ENCODE measurements at regions not wholly inside any gene's neighbourhood (a gene's known extent, or its start where the extent isn't known, plus 50 kb on each side); places are given as distances from the start of the nearest gene placed in this dataset.
A peak's percentile ranks its signal among the peaks of the same experiment; 100 is the strongest.
"Not testable (repeated sequence)": the region's sequence is repeated elsewhere in the genome, so short reads cannot be mapped to it uniquely, and the experiment has no call there.

DNA sequence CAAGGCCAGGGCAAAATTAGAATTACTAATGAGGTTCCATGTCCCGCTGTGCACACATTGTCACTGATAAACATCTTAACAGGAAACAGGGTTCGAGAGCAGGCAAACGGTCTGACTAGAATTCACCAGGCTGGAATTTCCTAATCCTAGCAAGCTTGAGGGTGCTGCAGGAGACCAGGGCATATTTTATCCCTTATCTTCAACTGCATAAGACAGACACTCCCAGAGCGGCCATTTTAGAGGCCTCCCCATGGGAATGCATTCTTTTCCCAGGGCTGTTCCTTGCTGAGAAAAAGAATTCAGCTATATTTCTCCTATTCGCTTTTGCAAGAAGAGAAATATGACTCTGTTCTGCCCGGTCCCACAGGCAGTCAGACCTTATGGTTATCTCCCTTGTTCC, 282.5 kb upstream of the TACR3 start:
- not testable (repeated sequence) for DNase-seq (ENCODE audit: low read depth in 4 of 4, low spot score in 3 of 4)

- no peak for DNase-seq (ENCODE audit: low read depth in 4 of 4, low spot score in 3 of 4)
Measured at GRCh38 chr4:103998756-103999155, 279.0 kb upstream of the TACR3 start.

DNA sequence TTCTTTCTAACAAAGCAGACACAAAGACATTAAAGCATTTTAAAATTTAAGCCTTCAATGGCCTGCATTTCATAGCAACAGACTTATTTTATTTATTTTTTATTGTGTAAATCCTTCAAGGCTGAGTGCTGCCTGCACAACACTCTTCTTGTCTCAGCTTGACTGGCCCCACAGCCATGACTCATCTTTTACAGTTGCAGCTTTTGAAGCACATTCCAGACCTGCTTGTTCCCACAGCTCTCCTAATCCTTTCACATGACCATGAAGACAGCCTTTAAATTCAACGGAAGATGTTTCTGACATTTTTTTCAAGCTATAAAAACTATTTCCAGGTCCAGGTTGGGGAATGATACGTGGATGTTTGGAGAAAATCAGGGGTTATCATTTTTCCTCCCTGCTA, 276.9 kb upstream of the TACR3 start:
- DNase-seq (ENCODE audit: low read depth in 4 of 4, low spot score in 3 of 4) = no peak

DNA sequence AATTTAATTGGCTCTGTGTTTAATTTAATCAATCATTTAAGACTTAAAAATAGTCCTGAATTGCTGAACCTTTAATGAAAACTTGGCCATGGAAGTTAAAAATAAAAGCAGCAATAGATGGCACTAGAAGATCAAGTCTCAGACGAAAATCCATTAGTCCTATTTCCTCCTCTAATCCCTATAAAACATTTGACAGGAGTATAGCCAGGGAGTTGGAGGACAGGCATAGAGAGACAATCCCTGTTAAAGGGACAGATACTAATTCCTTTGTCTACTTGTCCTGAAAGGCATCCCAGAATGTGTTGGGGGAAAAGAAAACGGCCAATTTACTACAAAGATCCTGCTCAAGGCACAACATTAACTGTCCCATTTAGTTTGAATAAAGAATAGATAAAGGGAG, 276.3 kb upstream of the TACR3 start:
- no peak for DNase-seq (ENCODE audit: low read depth in 4 of 4, low spot score in 3 of 4)

- DNase-seq (ENCODE audit: low read depth in 4 of 4, low spot score in 3 of 4) = no peak
Measured at GRCh38 chr4:103994059-103994458, 274.3 kb upstream of the TACR3 start.

DNA sequence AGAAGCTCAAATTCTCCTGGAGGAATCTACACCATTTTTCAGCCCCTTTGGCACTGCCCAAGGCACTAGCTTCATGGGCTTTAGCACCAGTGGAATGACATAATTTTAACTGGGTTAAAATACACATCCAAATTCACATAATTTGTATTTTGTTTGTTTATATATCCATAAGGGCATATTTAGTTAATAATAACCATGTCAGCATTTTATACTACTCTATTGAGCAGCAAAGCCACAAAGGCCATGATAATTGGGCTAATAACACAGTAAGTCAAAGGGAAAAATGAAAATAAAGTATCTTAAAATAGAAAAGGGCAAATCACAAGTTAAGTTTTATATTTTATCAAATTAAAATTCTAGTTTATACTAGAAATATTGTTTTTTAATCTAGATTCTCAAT, 262.7 kb upstream of the TACR3 start:
- no peak for DNase-seq (ENCODE audit: low read depth in 4 of 4, low spot score in 3 of 4)

GRCh38 chr4:103948244-103949018, 228.6 kb upstream of the TACR3 start:
- DNase-seq (ENCODE audit: low read depth in 4 of 4, low spot score in 3 of 4) = no peak

DNA sequence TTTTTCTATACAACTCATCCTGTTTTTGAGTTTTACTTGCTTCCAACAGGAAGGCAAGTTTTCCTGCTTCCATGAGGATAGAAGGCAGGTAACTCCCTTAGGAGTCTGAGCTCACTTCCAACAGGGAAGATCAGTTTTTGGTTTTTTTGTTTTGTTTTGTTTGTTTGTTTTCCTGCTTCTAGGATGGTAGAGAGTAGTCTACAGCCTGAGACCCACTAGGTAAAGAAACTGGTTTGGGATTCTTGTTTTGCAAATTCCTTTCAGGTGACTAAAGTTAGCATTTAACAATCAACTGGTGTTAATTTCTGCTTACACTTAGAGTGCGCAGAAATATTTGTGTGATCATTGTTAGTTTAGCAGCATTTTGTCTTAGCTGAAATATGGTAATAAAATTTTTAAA, 227.8 kb upstream of the TACR3 start:
- DNase-seq (ENCODE audit: low read depth in 4 of 4, low spot score in 3 of 4) = no peak

DNA sequence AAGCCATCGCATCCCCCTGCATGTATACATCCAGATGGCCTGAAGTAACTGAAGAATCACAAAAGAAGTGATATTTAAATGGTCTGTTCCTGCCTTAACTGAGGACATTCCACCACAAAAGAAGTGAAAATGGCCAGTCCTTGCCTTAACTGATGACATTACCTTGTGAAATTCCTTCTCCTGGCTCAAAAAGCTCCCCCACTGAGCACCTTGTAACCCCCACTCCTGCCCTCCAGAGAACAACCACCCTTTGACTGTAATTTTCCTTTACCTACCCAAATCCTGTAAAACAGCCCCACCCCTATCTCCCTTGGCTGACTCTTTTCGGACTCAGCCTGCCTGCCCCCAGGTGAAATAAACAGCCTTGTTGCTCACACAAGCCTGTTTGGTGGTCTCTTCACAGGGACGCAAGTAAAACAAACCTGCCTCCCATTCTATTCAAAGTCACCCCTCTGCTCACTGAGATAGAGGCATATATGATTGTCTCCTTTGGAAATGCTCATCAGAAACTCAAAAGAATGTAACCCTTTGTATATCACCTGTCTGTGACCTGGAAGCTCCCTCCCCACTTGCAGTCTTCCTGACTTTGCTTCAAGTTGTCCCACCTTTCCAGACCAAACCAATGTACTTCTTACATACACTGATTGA, 227.0 kb upstream of the TACR3 start:
- DNase-seq (ENCODE audit: low read depth in 4 of 4, low spot score in 3 of 4) = not testable (repeated sequence)

DNA sequence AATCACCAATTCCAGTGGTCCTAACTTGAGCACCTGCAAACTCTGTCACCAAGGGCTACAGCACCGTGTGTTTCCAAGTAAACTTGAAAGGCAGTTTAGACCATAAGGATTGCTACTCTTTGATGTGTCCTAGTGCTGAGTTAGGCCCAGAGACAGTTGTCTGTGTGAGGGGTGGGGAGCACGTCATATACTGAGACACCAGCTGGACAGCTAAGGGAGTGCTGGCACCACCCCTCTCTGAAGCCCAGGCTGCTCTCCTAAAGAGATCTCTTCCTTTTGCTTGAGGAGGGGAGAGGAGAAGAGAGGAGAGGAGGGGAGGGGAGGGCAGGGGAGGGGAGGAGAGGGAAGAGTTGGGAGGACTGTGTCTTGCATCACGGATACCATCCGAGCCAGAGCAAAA, 218.7 kb upstream of the TACR3 start:
- no peak for DNase-seq (ENCODE audit: low read depth in 4 of 4, low spot score in 3 of 4)

- DNase-seq (ENCODE audit: low read depth in 4 of 4, low spot score in 3 of 4) = no peak
Measured at GRCh38 chr4:103936653-103937145, 216.9 kb upstream of the TACR3 start.

- peak in 3 of 4 donors; percentile 12 to 19 (median 14) for DNase-seq (ENCODE audit: low read depth in 4 of 4, low spot score in 3 of 4)
Measured at GRCh38 chr4:103934178-103934789, 214.5 kb upstream of the TACR3 start.

GRCh38 chr4:103928370-103928769, 208.6 kb upstream of the TACR3 start:
- DNase-seq (ENCODE audit: low read depth in 4 of 4, low spot score in 3 of 4) = no peak

DNA sequence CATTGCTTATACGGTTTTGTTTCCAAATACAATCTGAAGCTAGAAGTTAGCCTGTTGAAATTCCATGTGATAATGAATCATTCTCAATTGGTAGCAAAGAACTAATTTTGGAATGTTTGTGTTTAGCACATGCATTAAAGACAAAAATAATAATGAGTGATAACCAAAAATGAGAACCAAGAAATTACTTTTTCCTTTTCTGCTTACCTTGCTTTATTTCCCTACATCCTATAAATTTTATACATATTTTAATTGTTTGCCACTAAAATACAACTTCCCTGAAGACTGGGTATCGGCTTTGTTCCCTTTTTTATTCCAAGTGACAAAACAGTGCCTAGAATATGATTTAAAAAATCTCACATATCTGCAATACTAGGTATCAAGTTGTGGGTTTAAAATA, 203.8 kb upstream of the TACR3 start:
- DNase-seq (ENCODE audit: low read depth in 4 of 4, low spot score in 3 of 4) = no peak

- DNase-seq (ENCODE audit: low read depth in 4 of 4, low spot score in 3 of 4) = no peak
Measured at GRCh38 chr4:103918214-103918613, 198.4 kb upstream of the TACR3 start.

- DNase-seq (ENCODE audit: low read depth in 4 of 4, low spot score in 3 of 4) = peak in 1 of 4 donors; percentile 2
Measured at GRCh38 chr4:103915224-103915869, 195.6 kb upstream of the TACR3 start.

GRCh38 chr4:103907414-103907813, 187.6 kb upstream of the TACR3 start:
- no peak for DNase-seq (ENCODE audit: low read depth in 4 of 4, low spot score in 3 of 4)

DNA sequence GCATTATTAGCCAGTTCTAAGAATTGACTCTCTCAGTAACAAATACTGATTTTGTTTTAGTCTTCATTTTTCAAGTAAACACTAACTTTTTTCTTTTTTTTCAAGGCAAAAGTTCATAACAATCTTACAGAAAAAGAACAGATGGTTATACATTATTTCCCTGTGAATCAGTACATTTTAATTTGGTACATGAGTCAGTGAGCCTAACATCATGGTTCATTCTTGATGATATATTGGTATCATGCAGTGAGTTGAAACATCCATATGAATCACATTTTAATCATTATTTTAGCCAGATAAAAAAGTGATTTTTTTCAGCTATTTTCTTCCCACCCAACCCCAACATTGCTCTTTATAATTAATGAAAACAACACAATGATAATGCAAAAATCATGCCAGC, 184.3 kb upstream of the TACR3 start:
- no peak for DNase-seq (ENCODE audit: low read depth in 4 of 4, low spot score in 3 of 4)

- no peak for DNase-seq (ENCODE audit: low read depth in 4 of 4, low spot score in 3 of 4)
Measured at GRCh38 chr4:103902730-103903129, 182.9 kb upstream of the TACR3 start.

DNA sequence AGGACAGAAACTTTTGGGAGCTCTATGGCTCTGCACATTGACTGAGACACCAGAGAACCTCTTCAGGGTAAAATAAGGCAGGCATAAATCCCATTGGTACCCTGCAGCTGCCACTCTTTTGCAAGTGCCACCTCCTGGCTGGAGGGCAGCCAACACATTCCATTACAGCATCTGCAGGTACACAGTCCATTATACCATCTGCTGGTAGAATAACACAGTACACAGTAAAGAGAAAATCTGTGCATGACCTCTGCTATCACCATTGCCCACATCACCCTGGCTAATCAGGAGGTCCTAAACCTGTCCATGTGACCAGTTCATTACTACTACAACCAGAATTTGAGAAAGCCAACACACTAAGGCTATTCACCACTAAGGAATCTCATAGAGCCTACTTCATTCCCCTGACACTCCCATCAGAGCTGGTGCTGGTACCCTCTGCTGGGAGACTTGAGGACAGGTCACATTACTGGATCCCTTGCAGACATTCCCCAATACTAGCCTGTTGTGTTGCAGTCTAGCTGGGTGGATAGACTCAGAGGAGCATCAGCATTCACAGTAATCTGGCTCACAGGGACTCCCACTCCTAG, 176.2 kb upstream of the TACR3 start:
- no peak for DNase-seq (ENCODE audit: low read depth in 4 of 4, low spot score in 3 of 4)

GRCh38 chr4:103892586-103892985, 172.8 kb upstream of the TACR3 start:
- DNase-seq (ENCODE audit: low read depth in 4 of 4, low spot score in 3 of 4) = no peak
